Fibroblast of skin of scalp (primary cell): ENCODE measurements at regions not wholly inside any gene's neighbourhood (a gene's known extent, or its start where the extent isn't known, plus 50 kb on each side); places are given as distances from the start of the nearest gene placed in this dataset.

Experiments
- DNase-seq: peaks from one replicate; pipeline ENCODE4 v3.0.0-alpha.2; 2013

DNA sequence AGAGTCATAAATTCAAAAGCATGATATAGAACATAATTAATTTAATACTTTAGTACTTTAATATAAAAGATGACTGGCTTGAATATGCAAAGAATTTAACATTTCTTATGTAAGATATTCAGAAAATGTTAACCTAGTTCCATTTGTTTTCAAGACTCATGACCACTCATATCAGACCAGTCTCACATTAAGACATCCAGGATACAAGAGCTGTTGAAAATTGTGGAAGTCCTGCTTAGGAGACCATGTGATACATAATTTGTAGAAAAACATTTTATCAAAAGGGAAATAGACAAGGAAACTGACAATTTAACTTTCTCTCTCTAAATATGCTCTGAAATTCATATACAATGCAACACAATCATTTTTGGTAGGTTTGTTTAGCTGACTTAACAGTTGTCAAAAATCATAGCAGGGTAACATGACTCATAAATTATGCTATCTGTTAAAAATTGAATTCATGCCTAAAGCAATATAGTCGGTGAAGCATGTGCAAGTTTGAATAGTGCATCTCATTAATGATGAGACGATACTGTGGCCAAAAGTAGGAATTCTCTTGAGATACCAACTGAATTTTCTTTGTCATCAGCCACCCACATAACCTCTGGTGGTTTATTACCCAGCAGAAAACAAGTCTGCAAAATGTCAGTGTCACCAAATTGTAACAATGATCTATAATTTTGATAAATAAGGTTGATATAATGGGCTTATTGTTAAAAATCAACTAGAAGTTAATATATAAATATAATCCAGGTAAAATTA lies 211.4 kb downstream of the GASK1B start:
- no peak for DNase-seq

- DNase-seq: no peak
Observed at GRCh38 chr4:157957905-157958304, 214.9 kb downstream of the GASK1B start.

DNA sequence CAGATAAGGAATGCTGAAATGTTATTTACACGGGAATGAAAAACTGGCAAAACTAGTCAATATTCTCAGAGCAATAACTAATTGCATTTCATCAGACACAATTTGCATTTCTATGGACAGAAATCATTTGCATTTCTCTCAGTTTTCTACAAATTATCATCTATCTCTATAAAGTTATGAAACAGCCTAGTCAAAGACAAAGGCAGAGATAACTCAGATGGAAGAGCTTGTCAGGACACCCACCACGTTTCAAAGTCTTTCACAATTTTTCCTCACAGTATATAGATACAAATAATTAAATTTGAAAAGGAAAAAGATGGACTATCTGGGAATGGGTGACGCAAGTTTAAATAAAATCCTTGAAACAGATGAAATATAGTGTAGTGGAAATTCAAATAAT lies 230.8 kb downstream of the GASK1B start:
- no peak for DNase-seq

DNA sequence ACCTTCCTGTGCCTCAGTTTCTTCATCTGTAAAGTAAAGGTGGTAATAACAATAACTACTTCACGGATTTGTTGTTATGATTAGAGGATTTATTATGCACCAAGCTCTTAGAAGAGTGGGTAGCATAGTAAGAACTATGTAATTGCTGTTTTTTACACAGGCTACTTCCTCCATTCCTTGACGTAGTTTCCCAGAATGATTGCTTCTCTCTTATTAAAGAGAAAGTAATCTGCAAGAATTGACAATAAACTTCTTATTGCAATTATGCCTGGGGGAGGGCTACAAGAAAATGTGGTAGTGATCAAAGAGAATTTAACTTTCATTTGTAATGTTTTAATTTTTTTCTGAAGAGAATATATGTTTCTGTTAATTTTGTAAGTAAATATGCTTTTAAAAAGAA lies 238.7 kb downstream of the GASK1B start:
- DNase-seq: no peak

DNA sequence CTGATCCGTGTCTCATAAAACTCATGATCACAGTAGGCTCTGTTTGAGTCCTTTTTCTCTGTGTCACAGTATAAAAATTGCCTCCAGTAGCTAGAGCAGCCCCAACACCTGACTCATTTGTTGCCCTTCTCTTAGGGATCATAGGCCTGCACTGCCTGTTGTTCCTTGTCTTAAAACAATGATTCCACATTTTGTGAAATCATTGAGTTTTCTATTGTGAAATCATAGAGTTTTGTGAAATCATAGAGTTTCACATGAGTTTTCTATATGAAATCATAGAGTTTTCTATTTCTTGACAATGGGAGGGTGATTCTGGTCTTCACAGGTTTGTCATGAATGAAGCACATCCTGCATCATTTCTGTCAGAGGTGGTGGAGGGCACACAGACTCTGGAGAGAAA lies 239.9 kb downstream of the GASK1B start:
- no peak for DNase-seq

- no peak for DNase-seq
Observed at GRCh38 chr4:157929486-157929885, 243.3 kb downstream of the GASK1B start.

DNA sequence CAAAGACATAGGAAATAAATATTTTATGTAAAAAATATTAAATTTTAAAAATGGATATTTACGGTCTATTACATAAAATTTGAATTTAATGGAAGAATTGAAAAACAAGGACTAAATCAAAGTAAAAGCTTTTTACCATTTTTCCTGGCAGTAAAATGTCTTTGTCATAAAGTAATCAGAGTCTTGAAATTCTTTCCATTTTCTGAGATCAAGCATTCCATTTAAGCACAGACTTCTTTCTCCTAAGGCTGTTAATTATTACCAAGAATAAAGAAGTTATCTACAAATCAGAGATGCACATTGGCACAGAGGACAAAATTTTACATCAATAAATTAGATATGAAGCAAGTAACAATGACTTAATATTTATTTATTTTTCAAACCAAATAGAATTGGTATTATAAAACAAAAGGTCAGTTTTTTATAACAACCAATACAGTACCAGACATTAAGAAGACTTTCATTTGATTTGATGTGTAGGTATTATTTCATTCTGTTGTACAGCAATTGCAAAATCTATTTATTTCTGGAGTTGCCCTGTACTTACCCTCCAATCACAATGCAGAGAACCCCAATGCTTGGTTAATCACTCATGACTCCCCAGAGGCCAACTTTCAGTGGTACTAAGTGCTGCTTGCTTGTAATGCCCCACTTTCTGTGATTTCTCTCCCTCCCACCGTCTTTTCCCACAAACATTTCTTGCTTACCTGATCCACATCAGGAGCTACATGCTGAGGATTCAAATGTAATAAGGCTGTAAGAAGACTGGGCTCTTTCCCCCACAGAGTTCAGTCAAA lies 254.6 kb downstream of the GASK1B start:
- no peak for DNase-seq

GRCh38 chr4:157912212-157912611 lies 260.6 kb downstream of the GASK1B start:
- DNase-seq: no peak

DNA sequence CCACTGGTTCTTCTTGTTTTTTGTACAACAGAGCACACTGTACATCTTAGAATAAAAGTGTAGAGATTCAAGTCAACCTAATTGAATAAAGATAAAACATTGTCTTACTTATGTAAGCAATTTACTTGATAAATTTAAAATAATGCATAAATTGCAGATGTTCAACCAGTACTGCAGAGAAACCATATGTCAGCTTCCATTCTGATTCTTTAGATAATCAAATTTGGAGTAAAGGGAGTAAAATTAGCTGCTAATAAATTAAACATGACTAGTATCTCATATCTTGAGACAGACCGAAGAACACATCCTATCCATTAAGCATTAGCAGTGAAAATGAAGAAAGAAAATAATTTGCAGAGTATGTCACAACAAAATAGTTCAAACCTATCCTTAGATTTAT lies 261.2 kb downstream of the GASK1B start:
- DNase-seq: no peak

DNA sequence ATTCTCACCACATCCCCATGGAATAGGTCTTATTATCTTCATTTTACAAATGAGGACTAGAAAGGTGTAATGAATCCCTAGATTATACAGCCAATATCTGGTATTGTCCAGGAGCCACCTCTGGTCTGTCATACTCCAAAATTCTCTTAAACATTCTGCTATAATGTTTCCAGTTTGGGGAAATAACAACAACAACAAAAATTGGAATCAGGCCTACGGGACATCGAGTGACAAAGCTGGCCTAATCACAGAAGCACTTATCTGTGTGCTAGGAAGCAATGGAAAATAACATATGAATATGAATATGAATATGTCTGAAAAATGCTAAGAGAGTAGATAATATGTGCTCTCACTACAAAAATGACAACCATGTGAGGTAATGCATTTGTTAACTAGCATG lies 264.1 kb downstream of the GASK1B start:
- DNase-seq: no peak

DNA sequence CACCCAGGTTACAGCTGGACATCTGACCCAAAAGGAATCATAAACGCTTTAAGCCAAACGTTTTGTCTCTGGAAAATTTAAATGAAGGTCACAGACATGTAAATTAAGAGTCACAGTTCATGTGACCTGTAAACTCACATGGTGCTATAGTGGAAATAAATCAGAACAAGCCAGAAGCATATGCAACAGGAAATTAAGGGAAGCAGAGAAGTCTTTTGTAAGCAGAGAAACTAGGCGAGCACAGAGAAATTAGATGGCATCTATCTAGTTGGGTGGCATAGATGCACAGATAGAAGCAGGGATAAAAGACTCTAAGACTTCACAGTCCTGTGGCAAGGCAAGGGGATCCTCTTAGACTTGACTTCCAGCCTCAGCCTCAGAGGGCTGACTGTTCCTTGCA lies 264.8 kb downstream of the GASK1B start:
- no peak for DNase-seq

GRCh38 chr4:157907226-157907946 lies 265.4 kb downstream of the GASK1B start:
- no peak for DNase-seq

- DNase-seq: no peak
Observed at GRCh38 chr4:157898836-157899605, 273.8 kb downstream of the GASK1B start.

- no peak for DNase-seq
Observed at GRCh38 chr4:157897855-157898370, 274.9 kb downstream of the GASK1B start.

- no peak for DNase-seq
Observed at GRCh38 chr4:157896726-157897125, 276.1 kb downstream of the GASK1B start.

- no peak for DNase-seq
Observed at GRCh38 chr4:157895205-157895604, 277.6 kb downstream of the GASK1B start.

- DNase-seq: no peak
Observed at GRCh38 chr4:157889788-157890187, 283.0 kb downstream of the GASK1B start.

DNA sequence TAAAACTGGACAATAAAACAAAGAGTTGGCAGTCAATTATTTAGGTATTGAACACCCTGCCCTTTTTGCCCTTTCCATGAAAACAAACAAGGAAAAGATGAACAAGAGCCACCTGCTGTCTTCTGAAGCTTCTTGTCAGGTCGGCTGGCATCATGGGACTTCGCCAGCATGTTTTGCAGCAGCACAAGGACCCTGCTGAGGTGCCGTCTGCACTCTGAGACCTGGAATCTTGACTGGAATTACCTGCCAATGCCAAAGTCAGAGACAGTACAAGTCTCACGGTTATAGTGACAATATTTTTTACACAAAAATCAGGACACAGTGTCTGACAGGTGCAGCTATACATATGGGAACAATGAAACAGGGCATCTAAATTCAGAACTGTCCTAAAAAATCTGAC lies 284.5 kb downstream of the GASK1B start:
- DNase-seq: no peak

DNA sequence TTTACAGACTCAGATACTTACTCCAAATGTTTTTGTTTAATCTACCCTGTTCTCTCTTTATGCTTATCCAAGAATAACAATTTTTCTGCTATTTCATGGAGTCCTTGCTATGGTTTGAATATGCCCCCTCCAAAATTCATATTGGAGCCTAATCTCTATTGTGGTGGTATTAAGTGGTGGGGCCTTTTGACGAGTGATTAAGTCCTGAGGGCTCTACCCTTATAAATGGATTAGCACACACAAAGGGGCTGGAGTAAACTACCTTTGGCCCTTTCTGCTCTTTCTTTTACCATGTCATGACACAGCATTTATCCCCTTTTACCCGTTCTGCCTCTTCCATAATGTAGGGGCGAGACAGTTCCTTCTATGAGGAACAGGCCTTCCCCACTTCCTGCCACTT lies 285.5 kb downstream of the GASK1B start:
- no peak for DNase-seq

DNA sequence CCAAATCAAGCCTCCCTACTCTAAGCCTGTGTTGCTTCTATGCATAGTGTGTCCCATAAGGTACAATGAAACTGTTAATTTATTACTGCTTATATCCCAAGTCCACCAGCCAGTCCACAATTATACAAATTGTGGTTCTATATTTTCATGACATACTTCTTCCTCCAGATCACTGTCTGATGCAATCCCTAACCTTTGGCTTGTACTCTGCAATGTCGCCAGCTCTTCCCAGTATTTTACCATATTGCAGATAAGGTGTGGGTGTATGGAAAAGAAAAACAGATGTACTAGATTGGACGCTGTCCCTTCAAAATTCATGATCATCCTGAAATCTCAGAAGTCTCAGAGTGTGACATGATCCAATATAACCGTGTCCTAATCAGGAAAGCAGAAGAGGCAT lies 286.2 kb downstream of the GASK1B start:
- no peak for DNase-seq

GRCh38 chr4:157885811-157886210 lies 287.0 kb downstream of the GASK1B start:
- no peak for DNase-seq

DNA sequence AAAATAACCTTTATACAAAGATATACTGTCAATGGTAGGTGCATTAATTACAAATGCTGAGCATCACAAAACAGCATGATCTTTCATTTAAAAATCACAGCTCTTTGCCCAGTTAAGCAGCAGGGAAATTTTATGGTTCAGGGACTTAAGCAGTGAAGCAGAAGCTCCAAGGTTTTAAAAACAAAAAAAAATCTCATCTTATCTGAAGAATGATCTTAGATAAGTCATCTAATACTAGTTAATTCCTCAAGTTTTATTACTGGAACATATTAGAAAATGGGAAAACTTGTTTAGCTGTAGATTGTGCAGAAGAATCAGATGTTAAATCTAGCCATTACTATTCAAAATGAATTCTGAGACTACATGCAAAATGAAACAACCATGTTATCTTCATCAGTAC lies 289.9 kb downstream of the GASK1B start:
- DNase-seq: no peak

GRCh38 chr4:157880761-157881160 lies 292.1 kb downstream of the GASK1B start:
- DNase-seq: no peak
